ENCODE measurements at regions not wholly inside any gene's neighbourhood (a gene's known extent, or its start where the extent isn't known, plus 50 kb on each side); places are given as distances from the start of the nearest gene placed in this dataset.
"Not testable (repeated sequence)": the region's sequence is repeated elsewhere in the genome, so short reads cannot be mapped to it uniquely, and the experiment has no call there.

GRCh38 chr12:46538976-46539375 lies 166.4 kb upstream of the SLC38A2 start:
- Histone ChIP-seq H3K4me2 (ENCODE audit: control insufficient read depth, extremely low read depth, insufficient read depth, low read depth, low read length) (no peak overlapping the region), H4K20me1 (ENCODE audit: control insufficient read depth, extremely low read depth, insufficient read depth, low read length) (no peaks in the 10 kb centered on the region), H3K9me3 (ENCODE audit: control insufficient read depth, low read depth, low read length) (no peaks in the 10 kb centered on the region), H3K4me3 (ENCODE audit: control insufficient read depth in 2 of 3, extremely low read depth in 1 of 3, insufficient read depth in 2 of 3, low read depth in 1 of 3, low read length in 3 of 3) (no peak overlapping the region), H3K79me2 (ENCODE audit: control insufficient read depth, insufficient read depth, low read length) (no peaks in the 10 kb centered on the region), H3K36me3 (ENCODE audit: control insufficient read depth in 2 of 2, extremely low read depth in 1 of 2, insufficient read depth in 2 of 2, low read length in 2 of 2) (peaks cover 0 to 2% of the 10 kb centered on the region in 2 experiments), H3K4me1 (ENCODE audit: control insufficient read depth, extremely low read depth, insufficient read depth, low read length) (no peaks in the 10 kb centered on the region), H3K27me3 (ENCODE audit: control insufficient read depth, extremely low read depth, insufficient read depth, low read length) (no peaks in the 10 kb centered on the region), H3K9me1 (ENCODE audit: control insufficient read depth, extremely low read depth, insufficient read depth, low read length) (no peaks in the 10 kb centered on the region), H3K27ac (ENCODE audit: control insufficient read depth, insufficient read depth, low read length) (no peak overlapping the region), H2AFZ (ENCODE audit: control insufficient read depth, low read length) (no peak overlapping the region), H3K9ac (ENCODE audit: control insufficient read depth, extremely low read depth, insufficient read depth, low read length) (no peak overlapping the region)
- no peak for TF ChIP-seq CTCF (optimal IDR thresholded peaks at IDR 0.05 in 1 of 3, IDR thresholded peaks at IDR 0.05 in 1 of 3, conservative IDR thresholded peaks at IDR 0.05 in 1 of 3; ENCODE audit: extremely low read depth in 1 of 3, insufficient read depth in 2 of 3, low read length in 3 of 3)
- no peak for TF ChIP-seq EZH2 (IDR thresholded peaks at IDR 0.05; ENCODE audit: low read length)
- DNase-seq (ENCODE audit: low read depth, low spot score) (no peak), FAIRE-seq (no peak)
- dilution Hi-C loops (cut with MboI; ENCODE audit: extremely low pct_ligation_motif_present, low sequenced_read_pairs) = no loop called here

GRCh38 chr12:46537387-46537955 lies 164.9 kb upstream of the SLC38A2 start:
- DNase-seq (ENCODE audit: low read depth, low spot score) (no peak), FAIRE-seq (no peak)
- Histone ChIP-seq H3K4me3 (ENCODE audit: control insufficient read depth in 2 of 3, extremely low read depth in 1 of 3, insufficient read depth in 2 of 3, low read depth in 1 of 3, low read length in 3 of 3) (no peak overlapping the region), H3K36me3 (ENCODE audit: control insufficient read depth in 2 of 2, extremely low read depth in 1 of 2, insufficient read depth in 2 of 2, low read length in 2 of 2) (peaks cover 0 to 2% of the 10 kb centered on the region in 2 experiments), H2AFZ (ENCODE audit: control insufficient read depth, low read length) (no peak overlapping the region), H3K9me3 (ENCODE audit: control insufficient read depth, low read depth, low read length) (no peaks in the 10 kb centered on the region), H3K4me1 (ENCODE audit: control insufficient read depth, extremely low read depth, insufficient read depth, low read length) (no peaks in the 10 kb centered on the region), H3K9me1 (ENCODE audit: control insufficient read depth, extremely low read depth, insufficient read depth, low read length) (no peaks in the 10 kb centered on the region), H4K20me1 (ENCODE audit: control insufficient read depth, extremely low read depth, insufficient read depth, low read length) (no peaks in the 10 kb centered on the region), H3K27ac (ENCODE audit: control insufficient read depth, insufficient read depth, low read length) (no peak overlapping the region), H3K27me3 (ENCODE audit: control insufficient read depth, extremely low read depth, insufficient read depth, low read length) (no peaks in the 10 kb centered on the region), H3K4me2 (ENCODE audit: control insufficient read depth, extremely low read depth, insufficient read depth, low read depth, low read length) (no peak overlapping the region), H3K79me2 (ENCODE audit: control insufficient read depth, insufficient read depth, low read length) (no peaks in the 10 kb centered on the region), H3K9ac (ENCODE audit: control insufficient read depth, extremely low read depth, insufficient read depth, low read length) (no peak overlapping the region)
- dilution Hi-C loops (cut with MboI; ENCODE audit: extremely low pct_ligation_motif_present, low sequenced_read_pairs) = no loop called here
- TF ChIP-seq EZH2 (IDR thresholded peaks at IDR 0.05; ENCODE audit: low read length) (no peak), CTCF (optimal IDR thresholded peaks at IDR 0.05 in 1 of 3, IDR thresholded peaks at IDR 0.05 in 1 of 3, conservative IDR thresholded peaks at IDR 0.05 in 1 of 3; ENCODE audit: extremely low read depth in 1 of 3, insufficient read depth in 2 of 3, low read length in 3 of 3) (no peak)

GRCh38 chr12:46536316-46536715 lies 163.7 kb upstream of the SLC38A2 start:
- H3K27me3 ChIP-seq (ENCODE audit: control insufficient read depth, extremely low read depth, insufficient read depth, low read length); H3K27ac ChIP-seq (ENCODE audit: control insufficient read depth, insufficient read depth, low read length); H3K4me1 ChIP-seq (ENCODE audit: control insufficient read depth, extremely low read depth, insufficient read depth, low read length); H3K79me2 ChIP-seq (ENCODE audit: control insufficient read depth, insufficient read depth, low read length); FAIRE-seq; H3K9me3 ChIP-seq (ENCODE audit: control insufficient read depth, low read depth, low read length); H3K9me1 ChIP-seq (ENCODE audit: control insufficient read depth, extremely low read depth, insufficient read depth, low read length); H2AFZ ChIP-seq (ENCODE audit: control insufficient read depth, low read length); H3K9ac ChIP-seq (ENCODE audit: control insufficient read depth, extremely low read depth, insufficient read depth, low read length); dilution Hi-C loops (cut with MboI; ENCODE audit: extremely low pct_ligation_motif_present, low sequenced_read_pairs); H3K4me3 ChIP-seq (ENCODE audit: control insufficient read depth in 2 of 3, extremely low read depth in 1 of 3, insufficient read depth in 2 of 3, low read depth in 1 of 3, low read length in 3 of 3); DNase-seq (ENCODE audit: low read depth, low spot score); H4K20me1 ChIP-seq (ENCODE audit: control insufficient read depth, extremely low read depth, insufficient read depth, low read length); H3K4me2 ChIP-seq (ENCODE audit: control insufficient read depth, extremely low read depth, insufficient read depth, low read depth, low read length); H3K36me3 ChIP-seq (ENCODE audit: control insufficient read depth in 2 of 2, extremely low read depth in 1 of 2, insufficient read depth in 2 of 2, low read length in 2 of 2): not testable (repeated sequence)

Measured in keratinocyte (primary cell).